Nucleus accumbens (tissue), 56 donors: ENCODE measurements at regions not wholly inside any gene's neighbourhood (a gene's known extent, or its start where the extent isn't known, plus 50 kb on each side); places are given as distances from the start of the nearest gene placed in this dataset.
"Not testable (repeated sequence)": the region's sequence is repeated elsewhere in the genome, so short reads cannot be mapped to it uniquely, and the experiment has no call there.

Experiments used
- DNase-seq, 56 donors: peaks; one replicate each; lab custom pipeline; 2025; lab: John Stamatoyannopoulos, UW

DNA sequence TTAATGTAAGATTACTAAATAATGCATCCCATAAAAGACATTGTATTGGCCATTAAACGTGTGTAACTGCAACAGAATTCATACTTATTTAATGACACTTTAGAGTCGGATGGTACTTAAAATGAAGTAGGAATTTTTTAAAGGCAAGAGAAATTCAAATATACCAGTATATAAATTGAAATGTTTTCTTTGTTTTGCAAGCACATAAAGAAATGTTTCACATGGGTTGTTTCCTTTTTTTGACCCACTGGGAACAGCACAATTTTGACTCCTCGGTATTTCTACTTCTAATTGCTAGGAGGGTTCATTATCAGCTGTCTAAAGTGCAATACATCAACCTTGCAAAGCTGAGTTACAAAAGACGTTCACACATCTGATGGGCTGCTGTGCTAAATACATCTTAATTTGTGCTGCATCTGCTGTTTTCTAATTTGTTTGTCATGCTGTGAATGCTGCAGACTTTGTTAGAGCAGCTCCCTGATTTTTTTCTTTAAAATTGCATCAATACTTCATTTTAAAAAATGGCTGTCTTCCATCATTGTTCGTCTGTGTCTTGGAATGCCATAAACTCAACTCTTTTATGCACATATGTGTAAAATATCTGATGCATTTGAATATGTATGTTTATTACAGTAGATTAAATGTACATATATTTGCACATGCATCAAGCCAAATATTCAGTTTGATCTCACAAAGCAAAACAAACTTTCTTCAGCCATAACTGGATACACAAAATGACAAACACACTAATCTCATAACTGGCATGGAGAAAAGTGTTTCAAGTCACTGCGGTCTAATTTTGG lies 454.0 kb upstream of the GRAMD2B start:
- no peak for DNase-seq

DNA sequence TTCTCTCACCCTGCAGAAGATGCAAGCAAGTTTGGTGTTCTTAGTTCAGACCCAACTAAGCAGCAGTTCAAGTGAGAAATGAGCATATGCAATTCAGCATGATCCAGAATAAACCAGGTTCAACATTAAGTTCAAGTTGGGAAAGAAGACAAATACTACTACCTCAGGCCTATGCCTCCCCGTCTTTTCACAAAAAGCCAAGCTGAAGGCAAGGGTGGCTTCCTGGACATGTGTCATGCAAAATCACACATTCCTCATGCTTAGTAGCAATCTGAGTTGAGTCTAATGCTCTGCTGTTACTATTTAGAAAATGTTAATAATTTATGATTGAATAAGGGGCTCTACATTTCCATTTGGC lies 453.4 kb upstream of the GRAMD2B start:
- no peak for DNase-seq

DNA sequence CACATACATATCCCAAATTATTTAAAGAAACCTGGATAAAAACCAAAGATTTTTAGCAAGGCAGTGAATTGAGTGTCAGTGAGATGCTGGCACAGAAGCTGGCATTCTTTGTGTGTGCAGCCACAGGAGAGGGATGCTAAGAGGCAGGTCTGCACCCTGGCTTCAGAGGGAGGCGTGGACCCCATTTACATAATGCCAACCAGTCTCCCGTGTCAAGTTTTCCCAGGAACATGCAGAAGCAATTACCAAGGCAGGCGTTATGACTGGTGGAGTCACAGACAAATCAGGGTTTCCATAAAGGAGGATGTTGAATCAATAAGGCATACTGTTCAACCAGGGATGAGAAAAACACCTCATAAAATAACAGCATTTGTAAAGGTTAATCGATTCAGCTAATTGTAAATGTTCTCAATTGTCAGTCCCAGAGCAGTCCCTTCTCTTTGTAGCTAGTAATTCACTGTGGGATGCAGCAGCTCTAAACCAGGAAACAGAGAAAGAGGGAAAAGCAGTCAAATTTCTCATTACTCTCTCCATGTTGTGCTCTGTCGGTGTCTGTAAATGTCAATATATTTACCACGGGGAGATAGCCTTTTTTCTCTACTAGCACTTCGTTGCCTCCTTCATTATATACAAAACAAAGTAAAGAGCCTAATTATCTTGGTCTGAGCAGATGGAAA lies 452.4 kb upstream of the GRAMD2B start:
- no peak for DNase-seq

DNA sequence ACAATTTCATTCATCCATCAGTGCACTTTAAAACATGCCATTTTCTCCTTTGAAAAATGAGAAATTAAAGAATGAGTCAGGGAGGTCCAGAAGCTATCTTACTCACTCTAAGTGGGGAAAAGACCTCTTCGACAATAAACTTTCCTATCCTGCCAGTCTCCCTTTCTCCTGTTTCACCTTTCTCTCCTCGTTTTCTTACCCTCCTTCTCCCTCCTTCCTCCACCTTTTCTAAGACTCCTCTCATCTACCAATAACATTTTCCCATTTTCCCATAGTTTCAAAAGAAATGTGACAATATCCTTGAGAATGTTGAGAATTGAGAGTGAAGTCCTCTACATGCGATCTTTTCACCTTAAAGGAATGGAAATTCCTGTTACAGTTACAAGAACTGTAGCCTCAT lies 450.5 kb upstream of the GRAMD2B start:
- no peak for DNase-seq

DNA sequence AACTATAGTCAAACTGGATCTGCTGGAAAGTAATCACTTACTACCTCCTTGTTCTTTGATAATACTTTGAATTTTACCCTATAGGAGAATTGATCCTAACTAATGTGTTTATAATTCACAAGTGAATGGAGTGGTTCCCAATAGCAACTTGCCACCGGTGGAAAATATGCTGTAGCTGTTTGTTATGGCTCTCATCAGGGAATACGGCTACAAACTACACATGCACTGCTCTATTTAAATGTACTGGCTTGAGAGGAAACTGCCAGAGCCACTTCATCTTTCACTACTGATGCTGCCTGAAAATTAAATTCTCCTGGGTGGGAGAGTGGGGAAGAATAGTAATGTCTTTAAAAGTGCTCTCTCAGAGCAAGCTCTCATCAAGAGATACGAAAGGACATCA lies 448.5 kb upstream of the GRAMD2B start:
- no peak for DNase-seq

DNA sequence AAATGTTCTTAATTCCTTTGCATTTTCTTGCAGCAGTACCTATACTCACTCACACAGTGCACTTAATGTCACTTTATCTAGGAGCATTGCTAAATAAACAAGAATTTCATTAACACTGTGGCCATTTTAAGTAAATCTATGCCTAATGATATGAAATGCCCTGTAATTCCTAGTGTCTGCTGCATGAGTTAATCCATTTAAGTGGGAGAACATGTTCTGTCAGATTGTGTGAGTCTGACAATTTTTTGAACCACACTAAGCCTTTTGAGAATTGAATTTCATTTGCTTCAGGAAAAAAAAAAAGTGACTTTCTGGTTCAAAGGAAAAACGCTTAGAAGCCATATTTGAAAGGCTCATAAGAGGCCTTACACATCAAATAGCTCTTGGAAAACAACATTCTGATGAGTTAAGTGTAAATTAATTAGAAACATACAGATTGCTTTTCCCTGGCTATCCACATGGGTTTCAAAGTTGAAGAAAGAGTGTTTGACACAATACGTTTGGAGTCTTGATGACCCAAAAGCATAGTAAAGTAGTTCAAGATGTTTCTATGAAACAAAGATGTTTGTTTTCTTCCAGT lies 446.7 kb upstream of the GRAMD2B start:
- no peak for DNase-seq

DNA sequence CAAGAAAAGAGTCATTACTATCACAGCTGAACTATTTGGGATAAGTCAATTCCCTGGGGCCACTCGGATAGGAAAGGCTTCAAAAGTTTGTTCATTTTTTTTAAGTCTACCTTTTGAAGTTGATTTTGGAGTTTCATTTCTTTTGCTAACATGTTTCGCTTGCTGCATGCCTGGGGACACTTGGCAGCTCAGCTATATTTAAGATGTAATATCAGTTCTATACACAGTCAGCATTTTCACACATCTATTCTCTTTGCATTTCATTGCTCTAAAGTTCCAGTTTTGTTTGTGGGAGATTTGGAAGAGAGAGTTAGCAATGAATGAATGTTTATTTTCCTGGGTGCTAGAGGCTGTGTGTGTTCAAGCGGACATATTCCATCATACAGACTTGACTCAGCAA lies 445.2 kb upstream of the GRAMD2B start:
- no peak for DNase-seq

DNA sequence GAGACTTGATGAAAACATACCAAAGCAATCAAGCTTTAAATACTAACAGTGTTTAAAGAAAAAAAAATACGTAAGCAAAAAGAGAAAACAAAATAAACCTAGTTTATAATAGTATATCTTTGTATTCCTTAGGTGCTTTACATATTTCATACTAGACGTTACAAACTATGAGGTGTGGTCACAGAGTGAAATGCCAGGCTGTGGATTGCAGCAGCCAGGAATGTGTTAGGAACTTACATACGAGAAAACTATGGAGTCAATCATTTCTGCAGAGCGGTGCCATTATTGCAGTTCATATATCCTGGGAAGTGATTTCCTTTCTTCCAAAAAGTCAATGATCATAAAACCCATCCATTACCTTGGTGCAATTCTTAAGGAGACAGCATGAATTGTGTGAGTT lies 443.6 kb upstream of the GRAMD2B start:
- DNase-seq, result no peak

DNA sequence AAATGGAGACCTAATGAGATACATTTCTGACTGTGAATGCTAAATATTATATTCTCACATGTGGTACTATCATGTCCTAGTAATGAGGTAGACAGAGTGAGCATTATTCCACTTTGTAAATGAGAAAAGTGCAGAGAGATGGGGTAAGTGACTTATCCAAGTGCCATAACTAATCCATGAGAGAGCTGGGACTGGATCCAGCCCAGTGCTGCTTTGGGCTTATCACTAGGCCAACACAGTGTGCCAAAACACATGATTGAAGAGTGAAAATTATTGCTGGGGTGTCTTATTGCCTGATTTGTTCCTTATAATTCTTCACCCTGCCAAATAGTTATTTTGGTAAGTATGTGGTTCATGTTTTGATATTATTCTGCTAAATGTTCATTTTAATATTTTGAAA lies 442.2 kb upstream of the GRAMD2B start:
- DNase-seq, result no peak

DNA sequence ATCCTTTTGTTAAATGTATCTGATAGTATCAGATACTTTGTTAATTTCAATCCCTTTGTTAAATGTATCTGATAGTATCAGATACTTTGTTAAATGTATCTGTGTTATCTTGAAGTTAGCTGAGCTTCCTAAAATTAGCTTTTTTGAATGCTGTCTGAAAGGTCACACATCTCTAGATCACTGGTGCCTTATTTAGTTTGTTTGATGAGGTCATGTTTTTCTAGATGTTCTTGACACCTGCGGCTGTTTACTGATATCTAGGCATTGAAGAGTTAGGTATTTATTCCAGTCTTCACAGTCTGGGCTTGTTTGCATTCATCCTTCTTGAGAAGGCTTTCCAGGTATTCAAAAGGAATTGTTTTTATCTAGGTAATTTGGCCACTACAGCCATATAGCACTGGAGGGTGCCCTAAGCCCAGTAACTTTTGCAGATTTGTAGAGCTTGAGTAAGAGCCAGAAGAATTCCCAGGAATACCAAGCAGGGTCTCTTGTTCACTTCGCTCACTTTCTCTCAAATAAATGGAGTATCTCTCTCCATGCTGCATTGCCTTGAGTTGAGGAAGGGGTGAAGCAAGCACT lies 435.4 kb upstream of the GRAMD2B start:
- DNase-seq, result no peak

DNA sequence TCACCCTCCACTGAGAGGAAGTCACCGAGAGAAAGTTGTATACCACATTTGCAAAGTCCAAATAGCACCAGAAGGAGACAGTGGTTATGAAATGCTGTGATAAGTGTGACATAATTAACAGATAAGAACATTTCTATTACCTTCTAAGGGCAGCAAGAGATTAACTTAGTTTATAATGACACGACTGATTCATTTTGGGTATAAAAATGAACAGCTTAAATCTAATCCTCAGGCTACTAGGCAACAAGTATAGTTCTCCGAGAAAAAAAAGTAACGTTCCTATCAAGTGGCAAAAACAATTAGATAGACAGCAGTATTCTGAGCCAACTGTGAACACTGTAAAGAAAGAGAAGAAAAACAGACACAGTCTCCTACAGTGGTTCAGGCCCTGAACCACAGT lies 431.2 kb upstream of the GRAMD2B start:
- DNase-seq, result no peak

DNA sequence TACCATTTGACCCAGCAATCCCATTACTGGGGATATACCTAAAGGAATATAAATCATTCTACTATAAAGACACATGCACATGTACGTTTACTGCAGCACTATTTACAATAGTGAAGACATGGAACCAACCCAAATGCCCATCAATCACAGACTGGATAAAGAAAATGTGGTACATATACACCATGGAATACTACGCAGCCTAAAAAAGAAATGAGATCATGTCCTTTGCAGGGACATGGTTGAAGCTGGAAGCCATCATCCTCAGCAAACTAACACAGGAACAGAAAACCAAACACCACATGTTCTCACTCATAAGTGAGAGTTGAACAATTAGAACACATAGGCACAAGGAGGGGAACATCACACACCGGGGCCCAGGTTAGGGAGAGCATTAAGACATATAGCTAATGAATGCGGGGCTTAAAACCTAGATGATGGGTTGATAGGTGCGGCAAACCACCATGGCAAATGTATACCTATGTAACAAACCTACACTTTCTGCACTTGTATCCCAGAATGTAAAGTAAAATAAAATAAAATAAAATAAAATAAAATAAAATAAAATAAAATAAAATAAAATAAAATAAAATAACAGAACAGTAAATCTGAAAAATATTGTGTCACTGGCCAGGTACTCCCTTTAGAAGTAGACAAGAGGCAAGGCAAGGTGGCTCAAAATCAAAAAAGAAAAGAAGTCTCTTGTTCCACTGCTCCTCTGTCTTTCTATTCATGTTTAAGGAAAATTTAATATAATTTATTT lies 423.8 kb upstream of the GRAMD2B start:
- DNase-seq, result not testable (repeated sequence)

DNA sequence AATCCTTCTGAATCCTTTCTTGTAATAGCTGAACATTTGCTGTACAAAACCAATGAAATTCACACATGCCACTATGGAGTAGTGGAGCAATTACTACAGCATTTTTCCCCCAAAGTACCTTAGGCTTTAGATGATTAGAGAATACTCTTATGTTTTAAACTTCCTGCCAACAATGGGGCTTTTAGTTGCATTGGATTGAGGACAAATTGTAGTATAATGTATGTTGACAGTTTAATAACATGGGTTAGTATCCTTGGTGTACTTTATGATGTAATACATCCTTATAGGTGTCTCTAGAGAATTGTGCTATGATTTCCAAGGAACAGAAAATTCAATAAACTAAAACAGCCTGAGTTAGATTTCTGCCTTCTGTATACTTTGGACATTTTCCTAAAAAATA lies 422.7 kb upstream of the GRAMD2B start:
- no peak for DNase-seq

DNA sequence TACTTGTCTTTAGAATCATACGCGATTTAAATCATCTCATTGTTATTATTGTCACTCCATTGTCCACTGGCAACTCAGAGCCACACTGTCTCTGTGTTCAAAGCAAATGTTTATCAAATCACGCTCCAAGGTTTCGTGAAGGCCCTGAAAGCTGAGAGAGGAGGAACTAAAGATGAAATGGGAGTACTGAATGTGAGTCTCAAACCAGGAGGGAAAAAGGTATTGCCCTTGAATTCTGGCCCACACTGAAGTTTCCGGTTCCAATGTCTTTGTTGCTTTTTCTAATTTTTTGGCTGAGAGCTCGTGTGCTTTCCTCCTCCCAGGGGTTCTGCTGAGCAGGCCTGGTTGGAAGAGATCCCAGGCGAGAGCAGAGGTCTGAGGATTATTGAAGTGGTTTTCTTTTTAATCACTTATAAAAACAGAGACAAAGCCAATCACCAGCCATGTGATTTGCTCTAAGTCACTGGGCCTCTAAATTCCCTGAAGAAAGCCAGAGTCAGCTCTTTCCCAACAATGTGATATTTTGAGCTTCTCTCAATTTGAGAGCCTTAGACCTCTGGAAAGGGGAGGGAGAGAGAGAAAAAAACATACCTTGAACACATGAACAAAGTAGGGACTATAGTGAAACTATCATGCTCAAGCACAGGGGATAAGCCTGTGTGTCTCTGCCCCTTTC lies 420.8 kb upstream of the GRAMD2B start:
- DNase-seq, result peak in 31 of 56 donors; percentile 1 to 71 (median 28)

DNA sequence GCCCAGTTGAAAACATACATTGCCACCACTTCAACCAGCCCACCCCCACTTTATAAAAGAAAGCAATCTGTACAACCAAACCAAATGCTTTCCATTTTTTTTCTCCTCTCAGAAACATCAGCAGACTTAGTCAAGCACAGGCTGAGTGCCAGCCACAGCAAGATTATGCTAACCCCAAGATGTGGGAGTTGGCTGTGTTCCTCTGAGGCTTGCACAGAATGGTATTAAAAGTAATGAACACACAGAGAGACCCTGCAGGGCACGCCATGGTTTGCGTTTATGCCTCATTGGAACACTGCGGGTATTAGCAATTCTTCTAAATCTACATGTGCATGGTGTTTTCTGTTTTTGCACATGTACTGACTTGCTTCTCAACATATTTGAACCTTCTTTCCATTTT lies 419.9 kb upstream of the GRAMD2B start:
- peak in 17 of 56 donors; percentile 1 to 41 (median 6) for DNase-seq

DNA sequence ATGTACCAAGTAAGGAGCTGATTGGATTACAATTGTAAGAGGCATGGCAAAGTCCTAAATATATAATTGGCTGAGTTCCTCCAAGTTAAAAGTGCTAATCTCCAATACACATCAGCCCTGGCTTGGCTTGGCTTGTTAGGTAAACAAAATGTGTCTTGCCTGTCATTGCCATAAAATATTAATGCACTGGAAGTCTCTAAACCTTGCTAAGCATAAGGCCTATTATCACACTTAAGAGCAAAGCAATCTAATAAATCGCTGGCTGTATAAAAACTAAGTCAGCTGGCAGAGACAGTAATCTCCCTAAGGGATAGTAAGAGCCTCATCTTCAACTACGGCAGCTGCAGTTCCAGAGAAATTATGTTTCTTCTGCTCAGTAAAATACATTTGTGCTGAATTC lies 418.6 kb upstream of the GRAMD2B start:
- no peak for DNase-seq

DNA sequence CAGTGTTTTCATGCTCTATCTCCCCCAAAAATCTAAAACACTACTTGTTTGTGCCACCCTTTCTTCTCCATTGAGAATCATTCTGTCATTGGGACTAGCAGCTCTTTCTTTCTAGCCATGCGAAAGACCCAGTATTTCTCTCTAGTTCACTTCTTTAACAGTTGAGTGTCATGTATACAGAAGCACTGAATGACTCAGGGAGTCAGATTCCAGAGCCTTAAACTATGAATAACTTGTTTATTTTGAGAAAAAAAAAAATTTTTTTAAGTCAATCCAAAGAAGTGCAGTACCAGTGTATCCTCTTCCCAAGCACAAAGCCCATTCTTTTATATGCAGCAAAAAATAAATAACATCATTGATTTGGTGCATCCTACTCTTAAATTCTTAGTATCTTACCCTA lies 415.4 kb upstream of the GRAMD2B start:
- DNase-seq, result no peak

DNA sequence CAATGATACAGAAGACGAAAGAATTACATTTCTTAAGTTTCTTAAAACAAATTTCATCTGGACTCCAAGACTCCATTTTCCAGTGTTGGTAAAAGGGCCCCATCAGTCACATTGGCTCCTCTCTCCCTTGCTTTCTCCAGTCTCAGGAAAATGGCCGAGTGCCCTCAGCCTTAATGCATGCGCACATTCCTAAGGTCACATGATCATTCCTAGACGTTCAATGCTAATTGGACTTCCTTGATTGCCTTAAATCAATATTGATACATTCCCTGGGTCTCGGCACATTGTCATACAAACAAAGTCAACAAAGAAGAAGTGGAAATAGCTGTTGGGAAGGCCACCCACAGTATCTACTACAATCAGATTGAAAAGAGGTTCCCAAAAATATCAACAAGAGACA lies 413.6 kb upstream of the GRAMD2B start:
- no peak for DNase-seq

DNA sequence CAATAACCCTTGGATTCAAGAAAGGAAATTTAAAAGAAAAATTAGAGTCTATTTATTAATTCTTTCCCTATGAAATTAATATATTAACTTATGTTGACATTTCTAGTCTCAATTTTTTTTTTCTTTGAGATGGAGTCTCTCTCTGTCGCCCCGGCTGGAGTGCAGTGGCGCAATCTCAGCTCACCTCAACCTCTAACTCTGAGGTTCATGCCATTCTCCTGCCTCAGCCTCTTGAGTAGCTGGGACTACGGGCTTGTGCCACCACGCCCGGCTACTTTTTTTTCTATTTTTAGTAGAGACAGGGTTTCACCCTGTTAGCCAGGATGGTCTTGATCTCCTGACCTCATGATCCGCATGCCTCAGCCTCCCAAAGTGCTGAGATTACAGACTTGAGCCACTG lies 411.7 kb upstream of the GRAMD2B start:
- DNase-seq, result not testable (repeated sequence)

DNA sequence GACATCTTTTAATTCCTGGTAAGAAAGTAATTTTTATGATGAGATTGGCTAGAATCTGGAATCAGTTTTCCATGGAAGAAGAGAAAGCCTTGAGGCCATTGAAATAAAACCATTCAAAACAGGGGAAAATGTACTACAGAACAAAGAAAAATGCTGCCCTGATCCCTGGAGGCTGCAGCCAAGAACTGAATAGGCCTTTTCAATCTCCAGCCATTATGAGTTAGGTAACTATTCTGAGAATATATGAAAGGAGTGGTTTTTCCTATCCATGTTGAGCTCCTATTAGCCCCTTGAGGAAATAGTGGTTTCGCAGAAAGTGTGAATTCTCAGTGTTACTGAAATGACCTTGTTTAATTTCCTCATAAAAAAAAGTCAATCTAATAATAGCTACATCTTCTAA lies 408.5 kb upstream of the GRAMD2B start:
- DNase-seq, result peak in 1 of 56 donors; percentile 0
